Smooth muscle cell (in vitro differentiated cells): ENCODE measurements at regions not wholly inside any gene's neighbourhood (a gene's known extent, or its start where the extent isn't known, plus 50 kb on each side); places are given as distances from the start of the nearest gene placed in this dataset.

ENCODE experiments used
- DNase-seq: peaks from one replicate; lab custom pipeline; 2025; ENCODE audit not compliant: unreplicated experiment; lab: John Stamatoyannopoulos, UW
- H2AFZ ChIP-seq: fragments of 200-600 bp; sonication (generic); 2 replicates; pipeline ENCODE4 v1.6.0; 2016; ENCODE audit warnings: antibody characterized with exemption, low read depth, mild to moderate bottlenecking
- H3F3A ChIP-seq: fragments of 200-600 bp; sonication (generic); 2 replicates; pipeline ENCODE4 v1.6.0; 2017; ENCODE audit warnings: antibody characterized with exemption, low read depth
- H3K27ac ChIP-seq: fragments of 200-600 bp; sonication (generic); 2 replicates; pipeline ENCODE4 v1.5.1; 2016; ENCODE audit warnings: low read depth, mild to moderate bottlenecking
- H3K27me3 ChIP-seq: fragments of 200-600 bp; sonication (generic); 2 replicates; pipeline ENCODE4 v1.6.1; 2016; ENCODE audit warnings: low read depth, mild to moderate bottlenecking
- H3K36me3 ChIP-seq: fragments of 200-600 bp; sonication (generic); 2 replicates; pipeline ENCODE4 v1.5.1; 2016; ENCODE audit warnings: low read depth
- H3K4me1 ChIP-seq: fragments of 200-600 bp; sonication (generic); 2 replicates; pipeline ENCODE4 v1.5.1; 2016; ENCODE audit warnings: low read depth
- H3K4me2 ChIP-seq: fragments of 200-600 bp; sonication (generic); 2 replicates; pipeline ENCODE4 v1.6.0; 2016; ENCODE audit warnings: mild to moderate bottlenecking
- H3K4me3 ChIP-seq: fragments of 200-600 bp; sonication (generic); 2 replicates; pipeline ENCODE4 v1.5.1; 2016; ENCODE audit warnings: mild to moderate bottlenecking
- H3K79me2 ChIP-seq: fragments of 200-600 bp; sonication (generic); 2 replicates; pipeline ENCODE4 v1.6.0; 2016; ENCODE audit warnings: low read depth, mild to moderate bottlenecking
- H3K9ac ChIP-seq: fragments of 200-600 bp; sonication (generic); 2 replicates; pipeline ENCODE4 v1.6.0; 2016; ENCODE audit warnings: low read depth
- H3K9me3 ChIP-seq: fragments of 200-600 bp; sonication (generic); replicated peaks from 2 replicates; pipeline ENCODE4 v1.5.1; 2016; ENCODE audit warnings: low read depth
- H4K20me1 ChIP-seq: fragments of 200-600 bp; sonication (generic); 2 replicates; pipeline ENCODE4 v1.6.0; 2016; ENCODE audit warnings: low read depth
- CTCF ChIP-seq: fragments of 200-600 bp; sonication (generic); IDR thresholded peaks from 2 replicates; pipeline ENCODE4 v1.5.1; 2017; ENCODE audit warnings: borderline replicate concordance, mild to moderate bottlenecking, antibody characterized with exemption; ENCODE audit not compliant: insufficient read depth, poor library complexity, severe bottlenecking
- WGBS: methylation state at CpG from one replicate; pipeline ENCODE4 v1.1.7; 2016; ENCODE audit warnings: low lambda C conversion rate; 5-methylcytosine and 5-hydroxymethylcytosine counted together

- peaks cover 14% of the 10 kb centered on the region for H3K79me2 ChIP-seq
- no peaks in the 10 kb centered on the region for H3K9me3 ChIP-seq
- no peaks in the 10 kb centered on the region for H3K27me3 ChIP-seq
- H3K4me1 ChIP-seq, result peaks cover 25% of the 10 kb centered on the region
- no peaks in the 10 kb centered on the region for H4K20me1 ChIP-seq
- H3K36me3 ChIP-seq, result no peaks in the 10 kb centered on the region
- DNase-seq, result no peak
- H3K4me2 ChIP-seq, result peak overlapping the region; percentile 73
- no peak for TF ChIP-seq CTCF
- no peak overlapping the region for H3K4me3 ChIP-seq
- 46% methylated on average over 5 of the region's 5 CpGs for WGBS
- H3K27ac ChIP-seq, result peak overlapping the region; percentile 87
- H3F3A ChIP-seq, result peaks cover 40% of the 10 kb centered on the region
- no peak overlapping the region for H2AFZ ChIP-seq
- peak overlapping the region; percentile 59 for H3K9ac ChIP-seq
Observed at GRCh38 chr7:131008840-131009711, 275.1 kb upstream of the KLF14 start.

GRCh38 chr7:131010029-131010716, 276.2 kb upstream of the KLF14 start:
- no peak overlapping the region for H3K4me3 ChIP-seq
- H3K36me3 ChIP-seq, result no peaks in the 10 kb centered on the region
- 94% methylated on average over 12 of the region's 12 CpGs for WGBS
- DNase-seq, result no peak
- no peaks in the 10 kb centered on the region for H3K9me3 ChIP-seq
- H3K79me2 ChIP-seq, result peaks cover 4% of the 10 kb centered on the region
- H3K4me1 ChIP-seq, result peaks cover 25% of the 10 kb centered on the region
- peak overlapping the region; percentile 73 for H3K4me2 ChIP-seq
- H2AFZ ChIP-seq, result no peak overlapping the region
- no peak overlapping the region for H3K9ac ChIP-seq
- peak overlapping the region; percentile 87 for H3K27ac ChIP-seq
- no peak for TF ChIP-seq CTCF
- peaks cover 40% of the 10 kb centered on the region for H3F3A ChIP-seq
- no peaks in the 10 kb centered on the region for H3K27me3 ChIP-seq
- no peaks in the 10 kb centered on the region for H4K20me1 ChIP-seq

GRCh38 chr7:131010717-131011431, 276.9 kb upstream of the KLF14 start:
- 34% methylated on average over 6 of the region's 6 CpGs for WGBS
- no peak for DNase-seq
- Histone ChIP-seq H3K36me3 (no peaks in the 10 kb centered on the region), H3K27me3 (no peaks in the 10 kb centered on the region), H3F3A (peaks cover 42% of the 10 kb centered on the region), H3K9me3 (no peaks in the 10 kb centered on the region), H3K4me1 (peaks cover 25% of the 10 kb centered on the region), H2AFZ (no peak overlapping the region), H3K4me3 (no peak overlapping the region), H3K4me2 (peak overlapping the region; percentile 60), H3K79me2 (no peaks in the 10 kb centered on the region), H3K9ac (no peak overlapping the region), H3K27ac (peak overlapping the region; percentile 87), H4K20me1 (no peaks in the 10 kb centered on the region)
- TF ChIP-seq CTCF, result no peak
